ENCODE measurements at regions not wholly inside any gene's neighbourhood (a gene's known extent, or its start where the extent isn't known, plus 50 kb on each side); places are given as distances from the start of the nearest gene placed in this dataset.

GRCh38 chr12:3341594-3341993 lies 149.4 kb upstream of the PRMT8 start:
- no peaks in the 10 kb centered on the region for H3K9me2 ChIP-seq (ENCODE audit: insufficient read depth)
- peaks cover 11% of the 10 kb centered on the region for H3K4me1 ChIP-seq (ENCODE audit: insufficient read depth)
- H3F3A ChIP-seq (replicated peaks; ENCODE audit: low read depth), result no peaks in the 10 kb centered on the region
- peak overlapping the region; percentile 87 for H2AFZ ChIP-seq
- Mint-ChIP-seq H3K27me3 (ENCODE audit: insufficient read depth, low read depth, poor library complexity) (peaks cover 16% of the 10 kb centered on the region), H3K4me1 (peaks cover 29% of the 10 kb centered on the region), H3K36me3 (ENCODE audit: low read depth) (no peaks in the 10 kb centered on the region), H3K4me3 (no peak overlapping the region), H3K27ac (no peak overlapping the region), H3K9me3 (no peaks in the 10 kb centered on the region; the same call in 2 of the 3 replicates)
- no peak overlapping the region for H3K4me3 ChIP-seq
- TF ChIP-seq POLR2AphosphoS5 (IDR thresholded peaks at IDR 0.05; ENCODE audit: low read depth) (no peak), NANOG (IDR thresholded peaks at IDR 0.05; ENCODE audit: borderline replicate concordance) (no peak), ETS1 (IDR thresholded peaks at IDR 0.05) (no peak), ZNF462 (CRISPR knock-in tag; IDR thresholded peaks at IDR 0.05) (no peak), EZH2 (IDR thresholded peaks at IDR 0.05; ENCODE audit: low read depth, unreplicated experiment) (no peak), ZNF331 (CRISPR knock-in tag; IDR thresholded peaks at IDR 0.05; ENCODE audit: low read depth) (no peak), STAT1 (IDR thresholded peaks at IDR 0.05; ENCODE audit: unreplicated experiment) (no peak), REST (IDR thresholded peaks at IDR 0.05; ENCODE audit: unreplicated experiment) (no peak), EZH2phosphoT487 (IDR thresholded peaks at IDR 0.05; ENCODE audit: unreplicated experiment) (no peak), ZNF114 (CRISPR knock-in tag; IDR thresholded peaks at IDR 0.05) (no peak), JUNB (IDR thresholded peaks at IDR 0.05; ENCODE audit: unreplicated experiment) (no peak), CTCF (conservative IDR thresholded peaks at IDR 0.05; ENCODE audit: low read depth in 2 of 2) (no peak), CREB1 (CRISPR knock-in tag; IDR thresholded peaks at IDR 0.05; ENCODE audit: low read depth) (no peak)
- DNase-seq (ENCODE audit: low spot score), result no peak
- H4K20me1 ChIP-seq (replicated peaks; ENCODE audit: insufficient read depth), result no peaks in the 10 kb centered on the region
- H3K27me3 ChIP-seq (ENCODE audit: insufficient read depth), result no peaks in the 10 kb centered on the region
- H3K4me2 ChIP-seq, result peak overlapping the region; percentile 60
- no peaks in the 10 kb centered on the region for H3K79me2 ChIP-seq (replicated peaks; ENCODE audit: insufficient read depth)
- H3K36me3 ChIP-seq (ENCODE audit: insufficient read depth), result no peaks in the 10 kb centered on the region
- peak; percentile 29 for ATAC-seq
- H3K27ac ChIP-seq (ENCODE audit: low read depth), result no peak overlapping the region

Data from GM23338 (cell line).